ENCODE measurements at regions not wholly inside any gene's neighbourhood (a gene's known extent, or its start where the extent isn't known, plus 50 kb on each side); places are given as distances from the start of the nearest gene placed in this dataset.
"Not testable (repeated sequence)": the region's sequence is repeated elsewhere in the genome, so short reads cannot be mapped to it uniquely, and the experiment has no call there.

GRCh38 chr2:138272524-138273195, 228.9 kb upstream of the SPOPL start:
- Histone ChIP-seq H3K4me2 (ENCODE audit: insufficient read depth, insufficient read length, low read length) (no peak overlapping the region), H2BK12ac (ENCODE audit: insufficient read length, low read depth, low read length) (no peak overlapping the region), H3K4me1 (ENCODE audit: insufficient read depth, low read length) (peaks cover 9% of the 10 kb centered on the region; the same call in 1 of the 2 replicates), H3K14ac (ENCODE audit: insufficient read depth, low read length) (no peak overlapping the region), H3T11ph (ENCODE audit: low read length) (no peak overlapping the region), H3K23ac (ENCODE audit: insufficient read length, low read depth, low read length) (no peak overlapping the region), H3K27me3 (ENCODE audit: insufficient read depth, low read length) (no peaks in the 10 kb centered on the region), H3K27ac (ENCODE audit: insufficient read length, low read depth, low read length) (no peak overlapping the region), H2AK5ac (ENCODE audit: insufficient read length, low read length) (no peak overlapping the region), H4K20me1 (ENCODE audit: control insufficient read depth, insufficient read depth, insufficient read length) (no peaks in the 10 kb centered on the region), H2BK5ac (ENCODE audit: insufficient read length, low read length) (no peak overlapping the region), H3K23me2 (ENCODE audit: insufficient read length, low read depth, low read length, poor library complexity, severe bottlenecking) (no peaks in the 10 kb centered on the region), H3K9ac (ENCODE audit: extremely low read depth, insufficient read length, low read length) (no peak overlapping the region), H2BK120ac (ENCODE audit: low read depth, low read length, poor library complexity, severe bottlenecking) (no peak overlapping the region), H2BK20ac (ENCODE audit: low read depth, low read length, poor library complexity, severe bottlenecking) (no peak overlapping the region), H2AFZ (ENCODE audit: low read length) (no peak overlapping the region), H3K79me1 (ENCODE audit: insufficient read depth, low read depth, low read length, poor library complexity, severe bottlenecking) (no peaks in the 10 kb centered on the region), H4K91ac (ENCODE audit: insufficient read length, low read depth, low read length) (no peak overlapping the region), H3K56ac (ENCODE audit: insufficient read length, low read depth, low read length) (no peak overlapping the region), H4K5ac (ENCODE audit: insufficient read length, low read depth, low read length) (no peak overlapping the region), H2BK15ac (ENCODE audit: low read depth, low read length) (no peak overlapping the region), H3K18ac (ENCODE audit: insufficient read length, low read depth, low read length) (no peak overlapping the region), H3K9me3 (ENCODE audit: control insufficient read depth, low read depth, low read length) (no peaks in the 10 kb centered on the region), H4K8ac (replicated peaks; ENCODE audit: insufficient read length, low read depth, low read length) (no peak overlapping the region), H3K4ac (ENCODE audit: low read depth, low read length) (no peak overlapping the region), H3K79me2 (ENCODE audit: insufficient read depth, low read length) (no peaks in the 10 kb centered on the region)
- no CpG with 5 or more reads among the region's 4 CpGs for WGBS (ENCODE audit: extremely low coverage, insufficient read length, low lambda C conversion rate)
- TF ChIP-seq CTCF (conservative IDR thresholded peaks at IDR 0.05): no peak
- H3K4me1 Mint-ChIP-seq: peaks cover 57 to 70% of the 10 kb centered on the region in 2 experiments
- peaks cover 2 to 21% (median 6%) of the 10 kb centered on the region in 3 experiments; a peak in 5 of 7 replicates for H3K36me3 Mint-ChIP-seq (ENCODE audit: insufficient read depth in 1 of 3, low read depth in 3 of 3)
- peaks cover 0 to 2% of the 10 kb centered on the region in 2 experiments; a peak in 3 of 5 replicates for H3K9me3 Mint-ChIP-seq
- peak overlapping the region in 1 of 3 experiments; percentile 25; a peak in 1 of 7 replicates for H3K27ac Mint-ChIP-seq
- DNase-seq: no peak
- H3K27me3 Mint-ChIP-seq (ENCODE audit: low read depth): no peaks in the 10 kb centered on the region; the same call in 1 of the 2 replicates
- H3K4me3 Mint-ChIP-seq: no peak overlapping the region; a peak in 1 of 5 replicates

GRCh38 chr2:138273280-138273679, 228.3 kb upstream of the SPOPL start:
- DNase-seq; H2AFZ ChIP-seq (ENCODE audit: low read length); H4K5ac ChIP-seq (ENCODE audit: insufficient read length, low read depth, low read length); H3K18ac ChIP-seq (ENCODE audit: insufficient read length, low read depth, low read length); H3K4me2 ChIP-seq (ENCODE audit: insufficient read depth, insufficient read length, low read length); H2BK12ac ChIP-seq (ENCODE audit: insufficient read length, low read depth, low read length); H3K9me3 ChIP-seq (ENCODE audit: control insufficient read depth, low read depth, low read length); H4K20me1 ChIP-seq (ENCODE audit: control insufficient read depth, insufficient read depth, insufficient read length); H3K14ac ChIP-seq (ENCODE audit: insufficient read depth, low read length); H3K9ac ChIP-seq (ENCODE audit: extremely low read depth, insufficient read length, low read length); H2BK5ac ChIP-seq (ENCODE audit: insufficient read length, low read length); H3K56ac ChIP-seq (ENCODE audit: insufficient read length, low read depth, low read length); H2AK5ac ChIP-seq (ENCODE audit: insufficient read length, low read length); H3K4ac ChIP-seq (ENCODE audit: low read depth, low read length); H2BK15ac ChIP-seq (ENCODE audit: low read depth, low read length); H2BK20ac ChIP-seq (ENCODE audit: low read depth, low read length, poor library complexity, severe bottlenecking); H3K23me2 ChIP-seq (ENCODE audit: insufficient read length, low read depth, low read length, poor library complexity, severe bottlenecking); H3K9me3 Mint-ChIP-seq; H3K4me3 Mint-ChIP-seq; H3K79me2 ChIP-seq (ENCODE audit: insufficient read depth, low read length); H4K91ac ChIP-seq (ENCODE audit: insufficient read length, low read depth, low read length); H4K8ac ChIP-seq (replicated peaks; ENCODE audit: insufficient read length, low read depth, low read length); H2BK120ac ChIP-seq (ENCODE audit: low read depth, low read length, poor library complexity, severe bottlenecking); H3K4me1 ChIP-seq (ENCODE audit: insufficient read depth, low read length); H3K27me3 Mint-ChIP-seq (ENCODE audit: low read depth); H3K79me1 ChIP-seq (ENCODE audit: insufficient read depth, low read depth, low read length, poor library complexity, severe bottlenecking); H3T11ph ChIP-seq (ENCODE audit: low read length); H3K23ac ChIP-seq (ENCODE audit: insufficient read length, low read depth, low read length); H3K27ac ChIP-seq (ENCODE audit: insufficient read length, low read depth, low read length); H3K27me3 ChIP-seq (ENCODE audit: insufficient read depth, low read length): not testable (repeated sequence)
- Mint-ChIP-seq H3K36me3 (ENCODE audit: insufficient read depth in 1 of 3, low read depth in 3 of 3) (peaks cover 2 to 21% (median 6%) of the 10 kb centered on the region in 3 experiments; a peak in 5 of 7 replicates), H3K4me1 (peaks cover 55 to 69% of the 10 kb centered on the region in 2 experiments), H3K27ac (peak overlapping the region in 1 of 3 experiments; percentile 67; a peak in 1 of 7 replicates)
- no CpG with 5 or more reads among the region's 12 CpGs for WGBS (ENCODE audit: extremely low coverage, insufficient read length, low lambda C conversion rate)

All from H9 (cell line).